DMS79 (cell line): ENCODE measurements at regions not wholly inside any gene's neighbourhood (a gene's known extent, or its start where the extent isn't known, plus 50 kb on each side); places are given as distances from the start of the nearest gene placed in this dataset.
"Not testable (repeated sequence)": the region's sequence is repeated elsewhere in the genome, so short reads cannot be mapped to it uniquely, and the experiment has no call there.

Experiments
- DNase-seq: peaks from one replicate; lab custom pipeline; 2025; lab: John Stamatoyannopoulos, UW

DNA sequence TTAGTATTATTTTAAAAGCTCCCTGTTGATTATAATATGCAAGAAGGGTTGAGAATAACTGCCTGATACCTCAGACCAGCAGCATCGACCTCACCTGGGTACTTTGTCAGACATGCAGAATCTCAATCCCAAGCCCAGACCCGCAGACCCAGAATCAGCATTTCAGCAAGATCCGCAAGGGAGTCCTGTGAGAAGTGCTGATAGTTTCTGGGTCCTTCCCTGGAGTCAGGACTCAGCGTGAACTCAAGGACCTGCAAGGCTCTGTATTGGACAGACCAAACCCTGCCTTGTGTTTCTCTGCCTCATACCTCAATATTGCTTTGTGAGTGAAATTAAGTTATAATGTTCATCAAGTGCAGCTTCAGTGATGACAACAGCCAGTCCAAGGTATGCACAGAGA lies 149.5 kb upstream of the NPY start:
- DNase-seq: no peak

GRCh38 chr7:24135003-24135817 lies 148.8 kb upstream of the NPY start:
- no peak for DNase-seq

DNA sequence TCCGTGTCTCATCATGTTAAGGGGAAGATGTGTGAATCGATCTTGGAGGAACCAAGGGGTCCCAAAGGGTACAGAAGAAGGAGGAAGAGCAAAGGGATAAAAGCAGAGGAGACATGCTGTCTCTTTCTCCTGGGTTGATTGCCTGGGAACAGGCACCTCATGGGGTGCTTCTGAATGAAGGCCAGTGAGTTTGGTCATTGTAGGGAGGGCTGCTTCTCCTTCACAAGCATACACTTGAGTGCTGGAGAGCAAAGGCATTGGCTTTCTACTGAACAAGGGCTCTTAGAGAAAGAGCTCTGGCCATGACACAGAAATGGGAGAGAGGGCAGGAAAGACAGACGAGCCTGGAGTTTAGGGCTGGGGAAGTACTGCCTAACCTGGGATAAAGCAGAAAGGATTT lies 146.7 kb upstream of the NPY start:
- DNase-seq: no peak

DNA sequence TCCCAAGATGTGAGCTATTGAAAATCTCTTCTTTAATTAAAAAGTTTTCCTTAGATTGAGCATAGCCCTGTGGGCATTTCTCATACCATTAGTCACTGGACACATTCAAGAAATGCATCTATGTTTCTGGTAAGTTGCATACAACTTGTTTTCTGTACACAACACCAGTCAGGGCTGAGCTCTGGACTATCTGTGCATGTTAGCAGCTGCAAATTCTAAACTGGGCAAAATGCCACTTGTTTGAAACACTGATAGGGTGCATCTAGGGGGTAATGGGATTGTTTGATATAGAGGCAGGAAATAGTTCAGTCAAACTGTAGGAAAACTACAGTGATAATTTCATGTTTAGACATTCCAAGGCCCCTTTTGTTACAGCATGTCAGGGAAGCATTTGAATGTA lies 145.6 kb upstream of the NPY start:
- DNase-seq: no peak

GRCh38 chr7:24140001-24140400 lies 144.0 kb upstream of the NPY start:
- DNase-seq: no peak

- no peak for DNase-seq
Measured at GRCh38 chr7:24141874-24142509, 142.0 kb upstream of the NPY start.

- DNase-seq: no peak
Measured at GRCh38 chr7:24143547-24143946, 140.4 kb upstream of the NPY start.

DNA sequence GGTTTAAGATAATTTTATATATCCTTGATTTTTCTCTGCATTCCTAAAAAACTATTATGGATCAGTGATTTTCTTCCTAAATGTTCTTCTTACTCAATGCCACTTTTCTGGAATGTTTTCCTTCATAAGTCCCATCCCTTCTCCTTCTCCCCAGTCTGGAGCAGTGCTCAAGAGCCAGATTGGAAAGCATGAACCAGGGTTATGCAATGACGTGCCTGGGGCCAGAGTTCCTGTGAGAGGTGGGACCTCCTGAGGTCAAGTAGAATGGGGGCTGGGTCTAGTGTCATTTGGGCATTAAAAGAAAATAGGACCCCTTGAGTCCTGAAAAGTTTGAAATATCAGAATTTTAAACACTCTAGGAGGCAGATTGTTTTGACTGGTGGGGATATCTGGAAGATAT lies 132.0 kb upstream of the NPY start:
- DNase-seq: no peak

GRCh38 chr7:24152356-24152755 lies 131.6 kb upstream of the NPY start:
- DNase-seq: no peak

DNA sequence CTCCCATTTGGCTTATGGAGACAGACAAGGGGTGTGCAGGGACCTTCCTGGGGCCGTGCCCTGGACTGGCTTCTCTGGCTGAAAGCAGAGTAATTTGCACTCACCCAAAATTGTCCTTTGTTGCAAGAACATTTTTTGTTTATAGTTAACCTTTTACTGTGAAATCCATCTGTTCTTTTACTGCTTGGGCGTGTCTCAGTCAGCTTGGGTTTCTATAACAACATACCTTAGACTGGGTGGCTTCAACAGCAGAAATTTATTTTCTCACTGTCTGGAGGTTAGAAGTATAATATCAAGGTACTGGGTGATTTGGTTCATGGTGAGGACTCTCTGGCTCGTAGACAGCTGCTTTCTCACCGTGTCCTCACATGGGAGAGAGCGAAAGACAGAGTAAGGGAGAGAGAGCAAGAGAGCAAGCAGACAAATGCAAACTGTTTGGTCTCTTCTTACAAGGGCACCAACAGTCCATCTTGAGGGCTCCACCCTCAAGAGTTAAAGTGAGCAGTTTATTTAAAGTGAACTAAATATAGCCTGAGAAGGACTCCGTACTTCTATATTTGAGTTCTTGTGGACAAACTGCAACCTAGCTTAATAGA lies 131.0 kb upstream of the NPY start:
- DNase-seq: no peak

GRCh38 chr7:24157666-24158065 lies 126.3 kb upstream of the NPY start:
- DNase-seq: no peak

DNA sequence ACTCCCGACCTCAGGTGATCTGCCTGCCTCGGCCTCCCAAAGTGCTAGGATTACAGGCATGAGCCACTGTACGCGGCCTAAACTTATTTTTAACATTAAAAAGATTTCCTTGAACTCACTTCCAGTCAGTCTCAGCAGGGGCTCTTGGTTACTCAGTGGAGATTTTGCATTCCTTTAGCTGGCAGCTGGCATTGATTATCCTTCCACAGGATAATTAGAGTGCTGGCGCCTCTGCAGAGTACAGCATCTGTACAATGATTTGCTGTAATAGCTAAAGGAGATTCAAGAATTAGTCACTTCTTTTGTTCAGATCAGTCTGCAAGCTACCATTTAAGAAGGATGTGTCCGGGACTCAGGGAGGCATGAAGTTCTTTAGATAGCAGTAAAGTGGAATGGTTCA lies 125.0 kb upstream of the NPY start:
- DNase-seq: no peak

DNA sequence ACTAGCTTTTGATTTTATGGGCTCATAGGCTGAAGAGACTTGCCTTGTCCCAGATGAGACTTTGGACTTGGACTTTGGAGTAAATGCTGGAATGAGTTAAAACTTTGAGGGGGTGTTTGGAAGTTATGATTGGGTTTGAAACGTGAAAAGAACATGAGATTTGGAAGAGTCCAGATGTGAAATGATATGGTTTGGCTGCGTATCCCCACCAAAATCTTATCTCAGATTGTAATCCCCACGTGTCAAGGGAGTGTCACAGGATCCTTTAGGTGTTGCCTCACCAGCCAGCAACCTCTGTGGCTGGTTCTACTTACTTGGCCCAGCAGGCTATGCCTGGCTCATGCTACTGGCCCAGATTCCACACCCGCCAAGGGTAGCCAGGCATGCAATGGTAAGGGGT lies 119.6 kb upstream of the NPY start:
- no peak for DNase-seq

- no peak for DNase-seq
Measured at GRCh38 chr7:24169077-24169624, 114.8 kb upstream of the NPY start.

DNA sequence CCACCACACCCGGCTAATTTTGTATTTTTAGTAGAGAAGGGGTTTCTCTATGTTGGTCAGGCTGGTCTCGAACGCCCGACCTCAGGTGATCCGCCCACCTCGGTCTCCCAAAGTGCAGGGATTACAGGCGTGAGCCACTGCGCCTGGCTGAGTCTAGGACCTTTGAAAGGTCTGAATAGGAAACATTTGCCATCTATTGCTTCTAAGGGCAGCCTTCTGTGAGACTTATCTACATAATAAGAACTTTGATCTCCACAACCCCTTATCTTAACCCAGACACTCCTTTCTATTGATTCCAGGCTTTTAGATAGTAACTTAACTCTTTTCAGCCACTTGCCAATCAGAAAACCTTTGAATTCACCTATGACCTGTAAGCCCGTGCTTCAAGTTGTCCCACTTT lies 112.0 kb upstream of the NPY start:
- not testable (repeated sequence) for DNase-seq

DNA sequence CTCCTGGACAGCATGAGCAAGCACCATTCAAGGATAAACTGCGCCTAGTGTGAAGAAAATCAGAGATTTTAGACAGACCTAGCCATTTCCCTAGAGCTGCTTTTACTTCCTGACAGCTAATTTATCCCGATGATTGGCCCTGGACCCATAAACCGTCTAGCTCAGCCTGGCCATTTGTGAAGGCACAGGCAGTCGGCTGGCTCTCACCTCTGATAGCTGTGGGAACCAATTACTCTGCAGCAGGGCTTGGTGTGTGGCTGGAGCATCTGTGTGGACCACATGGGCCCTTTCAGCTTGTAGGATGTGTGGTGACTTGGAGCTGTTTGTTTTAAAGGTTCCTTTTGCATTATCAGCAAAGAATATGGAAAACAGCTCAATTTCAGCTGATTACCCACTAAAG lies 111.1 kb upstream of the NPY start:
- DNase-seq: no peak

DNA sequence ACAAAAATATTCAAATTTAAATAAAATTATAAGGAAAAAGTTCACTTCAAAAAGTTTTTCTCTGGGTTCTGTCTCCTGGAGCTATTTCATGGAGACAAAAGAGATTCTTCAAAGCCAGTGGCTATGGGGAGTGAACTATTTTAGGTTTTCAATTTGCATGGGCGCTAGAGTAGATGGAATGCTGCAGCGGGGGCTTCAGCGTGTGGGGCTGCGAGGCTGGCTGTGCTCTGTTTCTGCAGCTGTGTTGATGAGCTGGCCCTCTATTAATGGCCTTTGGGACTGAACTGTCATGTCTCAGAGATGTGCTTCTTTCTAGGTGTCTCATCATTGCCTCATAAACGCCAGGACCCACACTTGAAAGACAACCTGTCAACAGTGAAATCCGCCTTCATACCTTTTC lies 108.4 kb upstream of the NPY start:
- DNase-seq: no peak

DNA sequence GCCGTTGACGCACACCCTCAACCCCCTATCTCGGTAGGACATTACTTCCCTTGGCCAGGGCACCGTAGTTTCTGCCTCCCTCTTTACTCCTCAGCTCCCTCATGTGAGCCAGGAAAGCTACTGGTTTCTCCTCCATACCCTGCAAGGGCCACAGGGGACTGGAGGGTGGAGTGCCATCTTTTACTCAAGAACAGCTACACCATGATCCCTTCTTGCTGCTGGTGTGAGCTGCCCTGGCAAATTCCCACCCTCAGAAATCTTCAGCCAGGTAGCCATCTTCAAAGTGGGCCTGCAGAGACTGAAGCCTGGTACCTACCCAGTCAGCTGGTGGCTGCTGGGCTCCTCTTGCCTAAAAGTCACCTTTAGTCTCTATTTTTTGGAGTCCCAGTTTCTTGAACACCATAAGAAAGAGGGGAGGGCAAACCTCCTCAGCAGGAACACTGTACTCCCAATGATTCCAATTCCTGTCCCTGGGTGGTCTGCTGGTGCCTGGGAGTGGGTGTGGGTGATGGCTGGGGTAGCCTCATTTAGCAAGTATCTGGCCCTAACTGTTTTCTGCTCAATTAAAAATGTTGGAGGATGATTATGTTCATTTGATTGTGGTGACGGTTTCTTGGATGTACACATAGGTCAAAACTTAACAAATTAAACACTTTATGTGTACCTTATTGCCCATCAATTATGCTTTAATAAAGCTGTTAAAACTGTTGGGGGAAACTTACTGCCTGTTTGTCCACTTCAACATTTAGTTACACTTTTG lies 105.0 kb upstream of the NPY start:
- no peak for DNase-seq

- DNase-seq: no peak
Measured at GRCh38 chr7:24191362-24191761, 92.6 kb upstream of the NPY start.

- no peak for DNase-seq
Measured at GRCh38 chr7:24192053-24192452, 91.9 kb upstream of the NPY start.

DNA sequence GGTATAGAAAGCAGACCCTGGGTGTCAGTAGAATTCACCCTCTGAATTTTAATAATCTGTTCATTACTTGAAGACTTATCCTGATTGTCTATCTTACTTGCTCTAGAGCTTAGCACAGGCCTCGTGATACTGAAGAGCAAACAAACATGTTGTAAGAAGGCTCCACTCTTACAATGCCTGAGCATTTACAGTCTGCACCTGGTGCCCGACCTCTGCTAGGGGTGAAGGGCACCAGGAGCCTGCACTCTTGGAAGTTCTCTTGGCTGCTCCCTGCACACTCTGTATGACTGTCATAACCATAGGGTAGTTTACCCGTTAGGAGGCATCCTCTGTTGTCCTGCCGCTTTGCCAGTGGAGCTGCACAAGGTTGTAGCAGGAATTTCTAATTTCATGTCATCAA lies 91.3 kb upstream of the NPY start:
- no peak for DNase-seq

- no peak for DNase-seq
Measured at GRCh38 chr7:24197852-24198251, 86.1 kb upstream of the NPY start.
